ENCODE measurements at regions not wholly inside any gene's neighbourhood (a gene's known extent, or its start where the extent isn't known, plus 50 kb on each side); places are given as distances from the start of the nearest gene placed in this dataset.

DNA sequence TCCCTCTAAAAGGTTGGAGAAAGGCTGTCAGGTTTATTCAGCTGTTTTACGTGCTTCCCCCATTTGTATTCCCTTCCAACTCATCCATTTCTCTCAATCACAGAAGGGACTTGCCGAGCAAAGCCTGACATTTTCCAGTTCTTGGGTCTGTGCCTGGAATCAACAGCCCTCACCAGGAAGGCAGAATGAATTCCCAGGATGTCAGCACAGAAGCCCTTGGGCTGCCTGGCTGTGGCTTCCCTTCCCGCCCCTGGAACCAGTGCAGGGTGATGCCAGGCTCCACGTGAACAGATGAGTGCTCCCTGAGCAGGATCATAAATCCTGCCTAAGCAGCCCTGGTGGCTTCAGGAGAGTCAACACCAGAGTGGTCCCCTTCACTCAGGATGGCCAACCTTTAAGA lies 86.1 kb upstream of the CD83 start:
- in situ Hi-C loops (cut with HindIII; ENCODE audit: low sequenced_read_pairs): no loop called here
- TF ChIP-seq, protein P1, sequence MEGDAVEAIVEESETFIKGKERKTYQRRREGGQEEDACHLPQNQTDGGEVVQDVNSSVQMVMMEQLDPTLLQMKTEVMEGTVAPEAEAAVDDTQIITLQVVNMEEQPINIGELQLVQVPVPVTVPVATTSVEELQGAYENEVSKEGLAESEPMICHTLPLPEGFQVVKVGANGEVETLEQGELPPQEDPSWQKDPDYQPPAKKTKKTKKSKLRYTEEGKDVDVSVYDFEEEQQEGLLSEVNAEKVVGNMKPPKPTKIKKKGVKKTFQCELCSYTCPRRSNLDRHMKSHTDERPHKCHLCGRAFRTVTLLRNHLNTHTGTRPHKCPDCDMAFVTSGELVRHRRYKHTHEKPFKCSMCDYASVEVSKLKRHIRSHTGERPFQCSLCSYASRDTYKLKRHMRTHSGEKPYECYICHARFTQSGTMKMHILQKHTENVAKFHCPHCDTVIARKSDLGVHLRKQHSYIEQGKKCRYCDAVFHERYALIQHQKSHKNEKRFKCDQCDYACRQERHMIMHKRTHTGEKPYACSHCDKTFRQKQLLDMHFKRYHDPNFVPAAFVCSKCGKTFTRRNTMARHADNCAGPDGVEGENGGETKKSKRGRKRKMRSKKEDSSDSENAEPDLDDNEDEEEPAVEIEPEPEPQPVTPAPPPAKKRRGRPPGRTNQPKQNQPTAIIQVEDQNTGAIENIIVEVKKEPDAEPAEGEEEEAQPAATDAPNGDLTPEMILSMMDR (IDR thresholded peaks at IDR 0.05; ENCODE audit: low read depth, low read length, missing control alignments): no peak
- DNase-seq (ENCODE audit: low read depth): no peak
- no peak overlapping the region for H3K4me3 ChIP-seq (ENCODE audit: low read depth, low read length)

DNA sequence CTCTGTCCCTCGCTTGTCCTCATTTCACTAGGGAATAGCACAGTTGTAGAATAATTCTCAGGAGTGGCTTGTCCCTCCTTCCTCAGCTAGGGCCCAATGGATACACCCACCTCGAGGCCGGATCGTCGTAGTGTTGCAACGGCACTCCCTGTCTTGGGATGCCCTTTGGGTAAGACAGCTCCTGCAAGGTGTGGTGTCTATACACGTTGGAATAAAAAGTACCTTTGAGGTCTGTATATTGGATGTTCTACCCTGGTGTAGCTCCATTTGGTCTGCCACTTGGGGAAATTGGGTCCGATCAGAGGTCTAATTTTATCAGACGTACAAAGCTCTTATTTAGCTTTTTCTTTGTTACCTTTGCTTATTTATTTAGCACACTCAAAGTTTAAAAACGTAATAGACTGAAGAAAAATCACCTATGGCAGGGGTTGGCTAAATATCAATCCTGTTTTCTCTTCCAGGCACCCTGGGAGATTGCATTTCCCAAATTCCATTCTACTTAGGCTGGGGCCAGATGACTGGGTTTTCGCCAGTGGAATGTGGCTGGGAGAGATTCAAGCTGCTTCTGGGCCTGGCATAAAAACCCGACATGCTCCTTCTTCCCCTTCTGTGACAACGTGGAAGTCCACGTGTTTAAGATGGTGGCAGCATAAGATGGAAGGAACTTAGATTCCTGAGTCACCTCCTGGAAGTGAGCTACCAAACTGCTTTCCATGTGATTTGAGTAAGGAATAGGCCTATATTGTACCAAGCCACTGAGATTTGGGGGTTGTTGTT lies 82.3 kb upstream of the CD83 start:
- H3K4me3 ChIP-seq (ENCODE audit: low read depth, low read length): no peak overlapping the region
- in situ Hi-C loops (cut with HindIII; ENCODE audit: low sequenced_read_pairs): no loop called here
- DNase-seq (ENCODE audit: low read depth): peak; percentile 96
- TF ChIP-seq, protein P1 (IDR thresholded peaks at IDR 0.05; ENCODE audit: low read depth, low read length, missing control alignments): no peak

DNA sequence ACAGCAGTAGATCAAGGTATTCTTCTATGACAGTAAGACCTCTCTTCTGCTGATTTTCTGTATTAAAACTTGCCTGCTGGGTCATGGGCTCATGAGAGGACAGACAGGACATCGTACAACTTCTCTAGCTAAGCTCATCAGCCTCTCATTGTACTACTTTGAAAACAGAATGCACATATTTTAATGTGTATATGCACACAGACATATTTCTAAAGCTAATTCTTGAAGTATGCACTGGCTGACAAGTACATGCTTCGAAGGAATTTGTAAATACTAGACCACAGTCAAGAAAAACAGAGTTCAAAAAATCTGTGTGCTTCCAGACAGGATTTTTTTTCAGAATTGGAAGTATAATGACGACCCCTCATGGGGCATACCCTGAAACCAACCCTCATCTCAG lies 81.7 kb upstream of the CD83 start:
- in situ Hi-C loops (cut with HindIII; ENCODE audit: low sequenced_read_pairs): no loop called here
- TF ChIP-seq, protein P1 (IDR thresholded peaks at IDR 0.05; ENCODE audit: low read depth, low read length, missing control alignments): no peak
- H3K4me3 ChIP-seq (ENCODE audit: low read depth, low read length): no peak overlapping the region
- DNase-seq (ENCODE audit: low read depth): no peak

DNA sequence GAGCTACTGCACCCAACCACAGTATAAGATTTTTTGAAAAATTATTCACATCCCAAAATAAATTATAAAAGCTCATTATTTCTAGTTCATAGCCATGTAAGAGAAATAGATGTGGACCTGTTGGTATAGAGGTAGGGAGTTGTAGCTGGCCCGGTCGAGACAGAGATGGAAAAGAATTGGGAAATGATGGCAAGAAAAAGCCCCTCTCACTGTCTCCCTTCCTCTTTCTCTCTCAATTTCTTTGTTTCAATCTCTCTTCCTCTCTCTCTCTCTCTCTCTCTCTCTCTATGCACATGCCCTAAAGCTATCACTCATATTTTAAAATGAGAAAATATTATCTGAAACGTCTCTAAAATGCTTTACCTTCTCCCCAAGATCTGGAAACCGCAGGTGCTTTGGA lies 80.7 kb upstream of the CD83 start:
- DNase-seq (ENCODE audit: low read depth): no peak
- no peak overlapping the region for H3K4me3 ChIP-seq (ENCODE audit: low read depth, low read length)
- TF ChIP-seq, protein P1 (IDR thresholded peaks at IDR 0.05; ENCODE audit: low read depth, low read length, missing control alignments): no peak
- in situ Hi-C loops (cut with HindIII; ENCODE audit: low sequenced_read_pairs): no loop called here

DNA sequence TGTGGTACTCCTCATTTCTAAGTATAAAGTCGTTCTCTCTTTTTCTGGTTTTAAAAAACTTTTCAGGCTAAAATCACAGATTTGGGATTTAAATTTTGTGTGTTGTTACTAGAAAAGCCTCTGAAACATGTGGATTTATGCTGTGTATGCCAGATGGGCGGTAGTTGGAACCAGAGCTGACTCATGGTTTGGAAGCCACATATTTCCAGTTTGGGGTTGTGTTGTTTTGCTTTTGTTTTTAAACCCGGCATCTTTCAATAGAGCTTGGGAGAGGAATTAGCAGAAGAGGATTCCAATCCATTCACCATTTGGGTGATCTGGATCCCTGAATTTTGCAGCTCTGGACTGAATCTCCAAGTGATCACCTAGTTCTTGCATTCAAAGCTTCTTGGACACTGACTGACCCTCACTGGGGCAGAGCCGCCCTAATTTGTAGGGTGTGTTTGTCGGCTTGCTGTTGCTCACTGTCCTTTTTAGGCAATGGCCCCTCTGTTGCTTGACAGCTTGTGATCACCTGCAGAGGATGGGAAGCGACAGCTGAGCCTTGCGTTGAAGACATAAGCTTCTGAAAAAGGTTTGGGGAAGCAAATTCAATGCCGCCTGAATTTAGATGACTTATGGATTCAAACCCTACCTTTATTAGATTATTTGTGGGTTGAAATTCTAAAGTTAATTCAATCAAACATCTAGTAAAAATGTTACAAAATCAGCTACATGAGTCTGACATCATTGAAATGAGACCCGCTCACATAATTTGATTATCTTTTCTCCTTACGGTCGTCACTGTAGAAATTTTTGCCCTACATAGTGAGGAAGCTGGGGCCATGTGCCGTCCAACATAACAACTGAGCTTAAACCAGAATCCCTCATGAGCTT lies 79.9 kb upstream of the CD83 start:
- peak; percentile 81 for DNase-seq (ENCODE audit: low read depth)
- in situ Hi-C loops (cut with HindIII; ENCODE audit: low sequenced_read_pairs): no loop called here
- TF ChIP-seq, protein P1 (IDR thresholded peaks at IDR 0.05; ENCODE audit: low read depth, low read length, missing control alignments): no peak
- H3K4me3 ChIP-seq (ENCODE audit: low read depth, low read length): no peak overlapping the region

DNA sequence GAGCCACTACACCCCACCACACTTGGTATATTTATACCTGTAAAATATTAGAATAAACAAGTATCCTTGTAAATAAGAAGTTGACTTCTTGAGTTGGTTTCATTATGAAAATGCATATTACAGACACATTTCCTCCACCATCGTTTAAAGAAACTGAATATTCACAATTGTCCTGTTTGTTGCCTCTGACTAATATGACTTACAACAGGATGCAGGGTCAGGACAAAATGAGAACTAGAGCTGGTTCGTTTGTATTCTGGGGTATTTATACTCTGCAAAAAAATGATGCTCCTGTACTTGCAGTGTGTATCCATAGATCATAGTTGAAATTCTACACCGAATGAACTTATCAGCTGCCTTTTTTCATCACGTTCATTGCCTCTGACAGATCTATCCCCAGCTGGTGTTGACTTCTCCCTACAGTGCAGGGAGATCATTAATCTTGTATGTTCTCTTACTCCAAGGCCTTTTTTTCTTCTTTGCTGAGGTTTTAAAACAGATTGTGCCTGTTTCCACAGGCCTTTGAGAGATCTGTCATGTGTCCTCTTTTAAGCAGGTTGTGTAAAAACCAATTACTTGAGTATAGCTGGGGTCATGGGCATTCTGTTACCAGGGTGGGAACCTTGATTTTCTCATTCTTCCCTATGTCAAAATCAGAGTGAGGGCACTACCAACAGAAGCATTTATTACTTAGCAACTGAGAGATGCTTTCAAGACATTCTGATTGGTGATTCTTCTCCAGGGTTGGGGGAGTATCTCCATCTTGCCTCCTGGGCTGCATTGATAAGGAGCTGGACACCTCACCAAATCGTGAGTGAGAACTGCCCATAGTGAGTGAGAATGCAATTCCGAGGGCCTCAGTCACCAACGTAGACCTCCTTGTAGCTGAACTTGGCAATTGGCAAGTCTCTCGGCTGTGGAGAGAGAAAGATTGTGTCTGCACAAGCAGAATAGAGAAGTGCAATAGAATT lies 78.8 kb upstream of the CD83 start:
- H3K4me3 ChIP-seq (ENCODE audit: low read depth, low read length): no peak overlapping the region
- TF ChIP-seq, protein P1 (IDR thresholded peaks at IDR 0.05; ENCODE audit: low read depth, low read length, missing control alignments): no peak
- DNase-seq (ENCODE audit: low read depth): no peak
- in situ Hi-C loops (cut with HindIII; ENCODE audit: low sequenced_read_pairs): no loop called here
